Transverse colon (tissue), 4 donors: ENCODE measurements at regions not wholly inside any gene's neighbourhood (a gene's known extent, or its start where the extent isn't known, plus 50 kb on each side); places are given as distances from the start of the nearest gene placed in this dataset.
"Not testable (repeated sequence)": the region's sequence is repeated elsewhere in the genome, so short reads cannot be mapped to it uniquely, and the experiment has no call there.

Experiments used
- DNase-seq: peaks from one replicate; pipeline ENCODE4 v3.0.0-alpha.2; 2019
- H3K27ac ChIP-seq, 4 donors: fragments of 200-600 bp; sonication (generic); 2 replicates each; pipeline ENCODE4 v1.5.1; 2016 to 2018; ENCODE audit warnings: inconsistent platforms in 4 of 4
- H3K27me3 ChIP-seq: fragments of 200-600 bp; sonication (generic); 2 replicates; pipeline ENCODE4 v1.5.1; 2017; ENCODE audit warnings: inconsistent platforms
- H3K36me3 ChIP-seq, 4 donors: fragments of 200-600 bp; sonication (generic); 2 replicates each; pipeline ENCODE4 v1.5.1; 2017 to 2019; ENCODE audit warnings: inconsistent platforms in 4 of 4
- H3K4me1 ChIP-seq, 4 donors: fragments of 200-600 bp; sonication (generic); 2 replicates each; pipeline ENCODE4 v1.5.1; 2017 to 2020; ENCODE audit warnings: inconsistent platforms in 4 of 4
- H3K4me3 ChIP-seq, 4 donors: fragments of 200-600 bp; sonication (generic); 1 replicate in 1 of 4; 2 replicates in 3 of 4; pipeline versions ENCODE4 v1.5.1 to v1.6.1; 2017 to 2019; ENCODE audit warnings: inconsistent platforms in 4 of 4
- H3K9me3 ChIP-seq, 2 donors: fragments of 200-600 bp; sonication (generic); 2 replicates each; pipeline ENCODE4 v1.5.1; 2017 to 2019; ENCODE audit warnings: inconsistent platforms in 2 of 2
- EP300 ChIP-seq: sonication (generic); formaldehyde crosslinking; IDR thresholded peaks from one replicate; pipeline ENCODE4 v1.6.1; 2017; ENCODE audit warnings: antibody characterized with exemption, low read depth
- POLR2A ChIP-seq: fragments of 450-650 bp; IDR thresholded peaks from one replicate; pipeline ENCODE4 v1.6.1; 2016; ENCODE audit warnings: antibody characterized with exemption, mild to moderate bottlenecking, moderate library complexity
- POLR2AphosphoS5 ChIP-seq, 3 donors: sonication (generic); formaldehyde crosslinking; IDR thresholded peaks; one replicate each; pipeline ENCODE4 v1.6.1; 2016; ENCODE audit warnings: antibody characterized with exemption in 3 of 3
- WGBS, 2 donors: methylation state at CpG; one replicate each; pipeline ENCODE4 v1.1.5; 2018; ENCODE audit warnings: low coverage in 1 of 2; 5-methylcytosine and 5-hydroxymethylcytosine counted together
- in situ Hi-C, 4 donors: fragments of 200-750 bp; cut with MboI; loops; one replicate each; pipeline versions ENCODE4 v1.15.0 to v1.15.1; 2017; ENCODE audit warnings: low sequenced_read_pairs in 3 of 4, low pct_ligation_motif_present in 1 of 4, low pct_unique_long_range_greater_than_20kb in 1 of 4
- intact Hi-C: fragments of 100-400 bp; cut with DNase I; formaldehyde crosslinking; loops from one replicate; pipeline ENCODE4 v1.15.1; 2023; ENCODE audit warnings: low total_unique reads
- TF ChIP-seq, protein P1 (sequence below), 5 experiments: fragments of 200-600 bp in 3 of 5; fragments of 450-650 bp in 2 of 5; sonication (generic) in 3 of 5; IDR thresholded peaks; 1 replicate in 2 of 5; 2 replicates in 3 of 5; pipeline ENCODE4 v1.5.1; 2016 to 2017; ENCODE audit warnings: antibody characterized with exemption in 5 of 5, inconsistent platforms in 3 of 5, mild to moderate bottlenecking in 2 of 5, moderate library complexity in 1 of 5

GRCh38 chr1:157429601-157430240 lies 122.6 kb downstream of the FCRL5 start:
- in situ Hi-C loops (no loop called here), intact Hi-C loops (no loop called here)
- H3K4me1 ChIP-seq = no peaks in the 10 kb centered on the region
- H3K36me3 ChIP-seq = no peaks in the 10 kb centered on the region
- WGBS, 2 donors = 71 to 76% methylated on average over 5 of the region's 5 CpGs
- H3K4me3 ChIP-seq = no peak overlapping the region
- TF ChIP-seq POLR2A (no peak), EP300 (no peak), POLR2AphosphoS5 (IDR thresholded peaks at IDR 0.05) (no peak)
- TF ChIP-seq, protein P1, sequence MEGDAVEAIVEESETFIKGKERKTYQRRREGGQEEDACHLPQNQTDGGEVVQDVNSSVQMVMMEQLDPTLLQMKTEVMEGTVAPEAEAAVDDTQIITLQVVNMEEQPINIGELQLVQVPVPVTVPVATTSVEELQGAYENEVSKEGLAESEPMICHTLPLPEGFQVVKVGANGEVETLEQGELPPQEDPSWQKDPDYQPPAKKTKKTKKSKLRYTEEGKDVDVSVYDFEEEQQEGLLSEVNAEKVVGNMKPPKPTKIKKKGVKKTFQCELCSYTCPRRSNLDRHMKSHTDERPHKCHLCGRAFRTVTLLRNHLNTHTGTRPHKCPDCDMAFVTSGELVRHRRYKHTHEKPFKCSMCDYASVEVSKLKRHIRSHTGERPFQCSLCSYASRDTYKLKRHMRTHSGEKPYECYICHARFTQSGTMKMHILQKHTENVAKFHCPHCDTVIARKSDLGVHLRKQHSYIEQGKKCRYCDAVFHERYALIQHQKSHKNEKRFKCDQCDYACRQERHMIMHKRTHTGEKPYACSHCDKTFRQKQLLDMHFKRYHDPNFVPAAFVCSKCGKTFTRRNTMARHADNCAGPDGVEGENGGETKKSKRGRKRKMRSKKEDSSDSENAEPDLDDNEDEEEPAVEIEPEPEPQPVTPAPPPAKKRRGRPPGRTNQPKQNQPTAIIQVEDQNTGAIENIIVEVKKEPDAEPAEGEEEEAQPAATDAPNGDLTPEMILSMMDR (IDR thresholded peaks at IDR 0.05) = no peak
- H3K9me3 ChIP-seq = no peaks in the 10 kb centered on the region
- H3K27me3 ChIP-seq = no peaks in the 10 kb centered on the region
- H3K27ac ChIP-seq = no peak overlapping the region
- no peak for DNase-seq

DNA sequence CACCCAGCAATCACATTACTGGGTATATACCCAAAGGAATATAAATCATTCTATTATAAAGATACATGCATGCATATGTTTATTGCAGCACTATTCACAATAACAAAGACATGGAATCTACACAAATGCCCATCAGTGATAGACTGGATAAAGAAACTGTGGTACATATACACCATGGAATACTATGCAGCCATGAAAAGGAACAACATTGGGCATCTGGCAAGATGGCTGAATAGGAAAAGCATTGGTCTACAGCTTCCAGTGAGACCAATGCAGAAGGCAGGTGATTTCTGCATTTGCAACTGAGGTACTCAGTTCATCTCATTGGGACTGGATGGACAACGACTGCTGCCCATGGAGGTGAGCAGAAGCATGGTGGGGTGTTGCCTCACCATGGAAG lies 128.6 kb downstream of the FCRL5 start:
- in situ Hi-C loops, intact Hi-C loops: not testable (repeated sequence)
- 90% methylated on average over 1 of the region's 1 CpG; no CpG with 5 or more reads in 1 of the 2 donors for WGBS, 2 donors

DNA sequence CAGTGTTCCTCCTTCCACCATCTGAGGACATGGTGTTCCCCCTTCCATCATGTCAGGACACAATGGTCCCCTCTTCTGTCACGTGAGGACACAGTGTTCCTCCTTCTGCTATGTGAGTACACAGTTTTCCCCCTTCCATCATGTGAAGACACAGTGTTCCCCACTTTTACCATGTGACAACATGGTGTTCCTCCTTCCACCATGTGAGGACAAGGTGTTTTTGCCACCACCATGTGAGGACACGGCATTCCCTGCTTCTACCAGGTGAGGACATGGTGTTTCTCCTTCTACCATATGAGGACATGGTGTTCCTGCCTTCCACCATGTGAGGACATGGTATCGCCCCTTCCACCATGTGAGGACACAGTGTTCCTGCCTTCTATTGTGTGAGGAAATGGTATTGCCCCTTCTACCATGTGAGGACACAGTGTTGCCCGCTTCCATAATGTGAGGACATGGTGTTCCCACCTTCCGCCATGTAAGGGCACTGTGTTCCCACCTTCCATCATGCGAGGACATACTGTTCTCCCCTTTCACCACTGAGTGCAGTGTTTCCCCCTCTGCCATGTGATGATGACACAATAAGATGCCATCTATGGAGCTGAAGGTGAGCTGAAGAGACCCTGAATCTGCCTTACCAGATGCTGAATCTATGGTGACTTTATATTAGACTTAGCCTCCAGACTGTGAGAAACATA lies 132.3 kb downstream of the FCRL5 start:
- Histone ChIP-seq H3K9me3 (no peaks in the 10 kb centered on the region), H3K4me3 (no peak overlapping the region), H3K27me3 (no peaks in the 10 kb centered on the region), H3K27ac (no peak overlapping the region), H3K4me1 (no peaks in the 10 kb centered on the region), H3K36me3 (no peaks in the 10 kb centered on the region)
- intact Hi-C loops (no loop called here), in situ Hi-C loops (no loop called here)
- TF ChIP-seq POLR2AphosphoS5 (IDR thresholded peaks at IDR 0.05) = no peak
- TF ChIP-seq, protein P1 (IDR thresholded peaks at IDR 0.05) = no peak
- no peak for TF ChIP-seq POLR2A
- no peak for TF ChIP-seq EP300
- WGBS, 2 donors = 86 to 91% methylated on average over 1 to 6 of the region's 6 CpGs
- no peak for DNase-seq

More for the DNA sequence above, 128.6 kb downstream of the FCRL5 start:
- not testable (repeated sequence) for H3K4me1 ChIP-seq, H3K27ac ChIP-seq, H3K36me3 ChIP-seq, H3K9me3 ChIP-seq, H3K27me3 ChIP-seq, DNase-seq, H3K4me3 ChIP-seq

GRCh38 chr1:157418659-157419058 lies 133.7 kb downstream of the FCRL5 start:
- Histone ChIP-seq H3K36me3 (no peaks in the 10 kb centered on the region), H3K9me3 (no peaks in the 10 kb centered on the region), H3K27ac (no peak overlapping the region), H3K27me3 (no peaks in the 10 kb centered on the region), H3K4me1 (no peaks in the 10 kb centered on the region), H3K4me3 (no peak overlapping the region)
- WGBS, 2 donors = 80% methylated on average over 3 of the region's 3 CpGs; no CpG with 5 or more reads in 1 of the 2 donors
- in situ Hi-C loops = no loop called here
- intact Hi-C loops = no loop called here
- DNase-seq = no peak
- TF ChIP-seq POLR2A = no peak

- in situ Hi-C loops = no loop called here
- intact Hi-C loops = no loop called here
- 91 to 100% methylated on average over 1 of the region's 1 CpG for WGBS, 2 donors
- no peak for DNase-seq
- Histone ChIP-seq H3K36me3 (no peaks in the 10 kb centered on the region), H3K4me3 (no peak overlapping the region), H3K9me3 (no peaks in the 10 kb centered on the region), H3K4me1 (no peaks in the 10 kb centered on the region), H3K27me3 (no peaks in the 10 kb centered on the region), H3K27ac (no peak overlapping the region)
- TF ChIP-seq, protein P1 (IDR thresholded peaks at IDR 0.05) = no peak
- TF ChIP-seq POLR2A = no peak
- TF ChIP-seq EP300 = no peak
Measured at GRCh38 chr1:157418231-157418630, 134.1 kb downstream of the FCRL5 start.
